AG09319 (cell line): ENCODE measurements at regions not wholly inside any gene's neighbourhood (a gene's known extent, or its start where the extent isn't known, plus 50 kb on each side); places are given as distances from the start of the nearest gene placed in this dataset.

ENCODE experiments used
- DNase-seq: peaks from one replicate; pipeline ENCODE4 v3.0.0-alpha.2; 2010; ENCODE audit warnings: low read depth; ENCODE audit errors: extremely low read depth
- CTCF ChIP-seq: IDR thresholded peaks from 2 replicates; pipeline ENCODE4 v1.5.1; 2011; ENCODE audit warnings: low read depth, mild to moderate bottlenecking, inconsistent platforms, low read length, moderate library complexity

GRCh38 chr18:27687351-27687979 lies 489.5 kb downstream of the CDH2 start:
- DNase-seq, result no peak
- no peak for TF ChIP-seq CTCF

DNA sequence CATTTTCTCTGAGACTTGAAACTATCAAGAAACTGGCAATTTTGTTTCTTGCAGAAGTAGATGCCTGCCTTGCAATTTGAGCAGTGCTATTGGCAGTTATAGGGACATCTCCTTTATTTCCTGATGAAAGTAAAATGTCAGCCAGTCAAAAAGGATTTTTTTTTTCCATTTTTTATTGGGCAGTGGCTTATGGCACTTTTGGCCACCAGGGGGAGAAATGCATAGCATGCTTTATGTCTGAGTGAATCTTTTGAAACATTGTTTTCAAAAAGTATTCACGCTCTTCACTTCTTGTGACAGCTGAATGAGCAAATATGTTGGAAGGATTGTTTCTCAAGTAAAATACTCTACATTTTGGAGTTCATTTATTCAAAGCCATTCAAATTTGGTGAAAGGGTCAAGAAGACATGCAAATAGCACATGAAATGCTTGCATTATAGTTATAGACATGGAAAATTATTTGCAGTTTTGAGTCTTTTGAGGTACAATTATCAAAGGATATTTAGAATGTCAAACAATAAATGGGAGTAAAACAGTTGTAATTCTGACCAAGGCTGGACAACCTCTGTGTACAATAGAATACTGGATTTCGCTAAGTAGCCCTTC lies 491.0 kb downstream of the CDH2 start:
- peak; percentile 4 for DNase-seq
- TF ChIP-seq CTCF, result peak; percentile 79

- no peak for TF ChIP-seq CTCF
Measured at GRCh38 chr18:27685091-27685490, 491.8 kb downstream of the CDH2 start.

DNA sequence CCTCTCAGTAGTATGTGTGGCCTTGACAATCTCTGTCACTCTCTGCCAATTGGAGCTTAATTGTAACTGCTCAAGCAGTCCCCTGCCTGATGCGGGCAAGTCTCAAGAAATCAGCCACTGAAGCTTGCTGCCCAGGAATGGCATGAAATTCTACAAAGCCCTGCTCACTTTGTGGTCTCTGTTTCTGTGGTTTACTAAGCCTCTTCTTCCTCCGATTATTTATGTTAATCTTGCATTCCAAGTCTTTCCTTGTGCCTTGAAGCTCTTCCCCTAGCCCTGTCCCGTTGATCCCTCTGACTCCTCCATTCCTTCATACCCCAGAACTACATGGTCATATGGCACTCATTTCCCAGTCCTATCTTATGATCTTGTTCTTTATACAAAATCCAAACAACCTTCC lies 489.3 kb upstream of the CHST9 start:
- TF ChIP-seq CTCF, result no peak
- no peak for DNase-seq

More at GRCh38 chr18:27685091-27685490, 491.8 kb downstream of the CDH2 start:
- no peak for DNase-seq

- no peak for TF ChIP-seq CTCF
Measured at GRCh38 chr18:27673861-27674260, 488.8 kb upstream of the CHST9 start.

DNA sequence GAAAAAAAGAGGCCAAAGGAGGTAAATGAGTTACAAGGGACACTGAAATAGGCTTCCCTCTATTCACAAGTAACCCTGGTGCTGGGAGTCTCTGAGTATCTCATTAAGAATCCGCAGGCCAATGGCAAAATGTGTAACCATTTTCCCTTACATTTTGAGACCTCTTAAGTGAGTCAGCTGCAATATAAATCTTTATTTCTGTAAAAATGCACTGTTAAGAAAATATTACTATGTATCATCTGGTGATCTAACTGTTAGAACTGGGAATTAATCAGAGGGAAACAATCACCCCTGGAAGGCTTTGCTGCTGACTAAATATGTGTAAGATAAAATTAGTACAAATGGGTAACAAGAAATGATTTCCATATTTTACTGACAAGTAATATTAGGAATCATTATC lies 483.1 kb upstream of the CHST9 start:
- no peak for TF ChIP-seq CTCF
- DNase-seq, result no peak

More at GRCh38 chr18:27673861-27674260, 488.8 kb upstream of the CHST9 start:
- no peak for DNase-seq

- DNase-seq, result no peak
- TF ChIP-seq CTCF, result no peak
Measured at GRCh38 chr18:27667064-27667463, 482.0 kb upstream of the CHST9 start.
